ENCODE measurements at regions not wholly inside any gene's neighbourhood (a gene's known extent, or its start where the extent isn't known, plus 50 kb on each side); places are given as distances from the start of the nearest gene placed in this dataset.
"Not testable (repeated sequence)": the region's sequence is repeated elsewhere in the genome, so short reads cannot be mapped to it uniquely, and the experiment has no call there.

GRCh38 chr14:45970621-45971020 lies 681.0 kb downstream of the RPL10L start:
- no peaks in the 10 kb centered on the region for H4K20me1 ChIP-seq (ENCODE audit: insufficient read depth, low read depth, low read length)
- H3K9me2 ChIP-seq (replicated peaks; ENCODE audit: insufficient read depth, low read length): no peaks in the 10 kb centered on the region
- no peak overlapping the region for H3K4me2 ChIP-seq (ENCODE audit: low read depth, low read length, poor library complexity, severe bottlenecking)
- no peaks in the 10 kb centered on the region for H3K27me3 ChIP-seq (ENCODE audit: low read length)
- no peaks in the 10 kb centered on the region for H3K79me2 ChIP-seq (ENCODE audit: low read length)
- no peak overlapping the region for H3K9ac ChIP-seq (ENCODE audit: low read length)
- H3K4me1 ChIP-seq (ENCODE audit: low read length): no peaks in the 10 kb centered on the region
- no peak overlapping the region for H3K27ac ChIP-seq (ENCODE audit: low read length)
- peaks cover 68% of the 10 kb centered on the region for H3K9me3 ChIP-seq (ENCODE audit: low read length)
- no peak overlapping the region for H2AFZ ChIP-seq (ENCODE audit: low read length)
- no peak overlapping the region for H3K4me3 ChIP-seq (ENCODE audit: low read length)
- no peaks in the 10 kb centered on the region for H3K36me3 ChIP-seq (ENCODE audit: insufficient read depth, low read length)
- no peak for DNase-seq

- H3K79me2 ChIP-seq (ENCODE audit: low read length): no peaks in the 10 kb centered on the region
- no peak for DNase-seq
Observed at GRCh38 chr14:45968037-45968436, 683.5 kb downstream of the RPL10L start.

GRCh38 chr14:45949479-45949878 lies 696.5 kb upstream of the MIS18BP1 start:
- Histone ChIP-seq H3K79me2 (ENCODE audit: low read length) (no peaks in the 10 kb centered on the region), H3K9me2 (replicated peaks; ENCODE audit: insufficient read depth, low read length) (no peaks in the 10 kb centered on the region), H3K27ac (ENCODE audit: low read length) (no peak overlapping the region), H2AFZ (ENCODE audit: low read length) (no peak overlapping the region), H3K4me2 (ENCODE audit: low read depth, low read length, poor library complexity, severe bottlenecking) (no peak overlapping the region), H3K27me3 (ENCODE audit: low read length) (no peaks in the 10 kb centered on the region), H3K9ac (ENCODE audit: low read length) (no peak overlapping the region), H4K20me1 (ENCODE audit: insufficient read depth, low read depth, low read length) (no peaks in the 10 kb centered on the region), H3K9me3 (ENCODE audit: low read length) (peaks cover 74% of the 10 kb centered on the region), H3K36me3 (ENCODE audit: insufficient read depth, low read length) (no peaks in the 10 kb centered on the region), H3K4me1 (ENCODE audit: low read length) (no peaks in the 10 kb centered on the region), H3K4me3 (ENCODE audit: low read length) (no peak overlapping the region)
- no peak for DNase-seq

More at GRCh38 chr14:45968037-45968436, 683.5 kb downstream of the RPL10L start:
- Histone ChIP-seq H3K27me3 (ENCODE audit: low read length) (no peaks in the 10 kb centered on the region), H3K4me1 (ENCODE audit: low read length) (no peaks in the 10 kb centered on the region), H3K9ac (ENCODE audit: low read length) (no peak overlapping the region), H3K27ac (ENCODE audit: low read length) (no peak overlapping the region), H3K36me3 (ENCODE audit: insufficient read depth, low read length) (no peaks in the 10 kb centered on the region), H2AFZ (ENCODE audit: low read length) (no peak overlapping the region), H4K20me1 (ENCODE audit: insufficient read depth, low read depth, low read length) (no peaks in the 10 kb centered on the region), H3K4me2 (ENCODE audit: low read depth, low read length, poor library complexity, severe bottlenecking) (no peak overlapping the region), H3K4me3 (ENCODE audit: low read length) (no peak overlapping the region), H3K9me3 (ENCODE audit: low read length) (peaks cover 79% of the 10 kb centered on the region), H3K9me2 (replicated peaks; ENCODE audit: insufficient read depth, low read length) (no peaks in the 10 kb centered on the region)

- no peak overlapping the region for H3K9ac ChIP-seq (ENCODE audit: low read length)
- no peaks in the 10 kb centered on the region for H3K4me1 ChIP-seq (ENCODE audit: low read length)
- H3K4me3 ChIP-seq (ENCODE audit: low read length): no peak overlapping the region
- peaks cover 64% of the 10 kb centered on the region for H3K9me3 ChIP-seq (ENCODE audit: low read length)
- H3K27ac ChIP-seq (ENCODE audit: low read length): no peak overlapping the region
- no peak overlapping the region for H2AFZ ChIP-seq (ENCODE audit: low read length)
- H3K4me2 ChIP-seq (ENCODE audit: low read depth, low read length, poor library complexity, severe bottlenecking): no peak overlapping the region
- H3K27me3 ChIP-seq (ENCODE audit: low read length): no peaks in the 10 kb centered on the region
- no peak for DNase-seq
- H3K36me3 ChIP-seq (ENCODE audit: insufficient read depth, low read length): no peaks in the 10 kb centered on the region
- H4K20me1 ChIP-seq (ENCODE audit: insufficient read depth, low read depth, low read length): no peaks in the 10 kb centered on the region
- H3K9me2 ChIP-seq (replicated peaks; ENCODE audit: insufficient read depth, low read length): no peaks in the 10 kb centered on the region
- no peaks in the 10 kb centered on the region for H3K79me2 ChIP-seq (ENCODE audit: low read length)
Observed at GRCh38 chr14:45947830-45948229, 694.8 kb upstream of the MIS18BP1 start.

GRCh38 chr14:45946251-45946650 lies 693.2 kb upstream of the MIS18BP1 start:
- H3K4me3 ChIP-seq (ENCODE audit: low read length): no peak overlapping the region
- no peak overlapping the region for H3K4me2 ChIP-seq (ENCODE audit: low read depth, low read length, poor library complexity, severe bottlenecking)
- no peaks in the 10 kb centered on the region for H3K79me2 ChIP-seq (ENCODE audit: low read length)
- H3K27ac ChIP-seq (ENCODE audit: low read length): no peak overlapping the region
- no peak for DNase-seq
- peaks cover 55% of the 10 kb centered on the region for H3K9me3 ChIP-seq (ENCODE audit: low read length)
- H3K27me3 ChIP-seq (ENCODE audit: low read length): no peaks in the 10 kb centered on the region
- H4K20me1 ChIP-seq (ENCODE audit: insufficient read depth, low read depth, low read length): no peaks in the 10 kb centered on the region
- no peaks in the 10 kb centered on the region for H3K9me2 ChIP-seq (replicated peaks; ENCODE audit: insufficient read depth, low read length)
- no peaks in the 10 kb centered on the region for H3K36me3 ChIP-seq (ENCODE audit: insufficient read depth, low read length)
- no peaks in the 10 kb centered on the region for H3K4me1 ChIP-seq (ENCODE audit: low read length)
- no peak overlapping the region for H2AFZ ChIP-seq (ENCODE audit: low read length)
- H3K9ac ChIP-seq (ENCODE audit: low read length): no peak overlapping the region

- no peaks in the 10 kb centered on the region for H4K20me1 ChIP-seq (ENCODE audit: insufficient read depth, low read depth, low read length)
- no peak overlapping the region for H3K4me2 ChIP-seq (ENCODE audit: low read depth, low read length, poor library complexity, severe bottlenecking)
- no peaks in the 10 kb centered on the region for H3K27me3 ChIP-seq (ENCODE audit: low read length)
- DNase-seq: no peak
- peaks cover 33% of the 10 kb centered on the region for H3K9me3 ChIP-seq (ENCODE audit: low read length)
- no peaks in the 10 kb centered on the region for H3K79me2 ChIP-seq (ENCODE audit: low read length)
- no peak overlapping the region for H2AFZ ChIP-seq (ENCODE audit: low read length)
- H3K9me2 ChIP-seq (replicated peaks; ENCODE audit: insufficient read depth, low read length): no peaks in the 10 kb centered on the region
- H3K36me3 ChIP-seq (ENCODE audit: insufficient read depth, low read length): no peaks in the 10 kb centered on the region
- H3K4me3 ChIP-seq (ENCODE audit: low read length): no peak overlapping the region
- H3K9ac ChIP-seq (ENCODE audit: low read length): no peak overlapping the region
- no peak overlapping the region for H3K27ac ChIP-seq (ENCODE audit: low read length)
- H3K4me1 ChIP-seq (ENCODE audit: low read length): no peaks in the 10 kb centered on the region
Observed at GRCh38 chr14:45940318-45940717, 687.3 kb upstream of the MIS18BP1 start.

GRCh38 chr14:45939572-45939971 lies 686.6 kb upstream of the MIS18BP1 start:
- no peak for DNase-seq
- Histone ChIP-seq H3K4me3 (ENCODE audit: low read length) (no peak overlapping the region), H3K9me3 (ENCODE audit: low read length) (peaks cover 25% of the 10 kb centered on the region)

GRCh38 chr14:45919995-45920394 lies 667.0 kb upstream of the MIS18BP1 start:
- not testable (repeated sequence) for H3K4me1 ChIP-seq (ENCODE audit: low read length); H3K27me3 ChIP-seq (ENCODE audit: low read length); H3K9me2 ChIP-seq (replicated peaks; ENCODE audit: insufficient read depth, low read length); DNase-seq; H4K20me1 ChIP-seq (ENCODE audit: insufficient read depth, low read depth, low read length); H3K4me3 ChIP-seq (ENCODE audit: low read length); H3K36me3 ChIP-seq (ENCODE audit: insufficient read depth, low read length); H2AFZ ChIP-seq (ENCODE audit: low read length); H3K79me2 ChIP-seq (ENCODE audit: low read length); H3K27ac ChIP-seq (ENCODE audit: low read length); H3K4me2 ChIP-seq (ENCODE audit: low read depth, low read length, poor library complexity, severe bottlenecking); H3K9ac ChIP-seq (ENCODE audit: low read length)
- H3K9me3 ChIP-seq (ENCODE audit: low read length): peaks cover 56% of the 10 kb centered on the region

More at GRCh38 chr14:45939572-45939971, 686.6 kb upstream of the MIS18BP1 start:
- H3K27me3 ChIP-seq (ENCODE audit: low read length): no peaks in the 10 kb centered on the region
- H2AFZ ChIP-seq (ENCODE audit: low read length): no peak overlapping the region
- no peaks in the 10 kb centered on the region for H3K4me1 ChIP-seq (ENCODE audit: low read length)
- no peak overlapping the region for H3K4me2 ChIP-seq (ENCODE audit: low read depth, low read length, poor library complexity, severe bottlenecking)
- H3K9ac ChIP-seq (ENCODE audit: low read length): no peak overlapping the region
- no peak overlapping the region for H3K27ac ChIP-seq (ENCODE audit: low read length)
- no peaks in the 10 kb centered on the region for H3K36me3 ChIP-seq (ENCODE audit: insufficient read depth, low read length)
- H4K20me1 ChIP-seq (ENCODE audit: insufficient read depth, low read depth, low read length): no peaks in the 10 kb centered on the region
- no peaks in the 10 kb centered on the region for H3K79me2 ChIP-seq (ENCODE audit: low read length)
- no peaks in the 10 kb centered on the region for H3K9me2 ChIP-seq (replicated peaks; ENCODE audit: insufficient read depth, low read length)
